ENCODE measurements at regions not wholly inside any gene's neighbourhood (a gene's known extent, or its start where the extent isn't known, plus 50 kb on each side); places are given as distances from the start of the nearest gene placed in this dataset.
A peak's percentile ranks its signal among the peaks of the same experiment; 100 is the strongest.

DNA sequence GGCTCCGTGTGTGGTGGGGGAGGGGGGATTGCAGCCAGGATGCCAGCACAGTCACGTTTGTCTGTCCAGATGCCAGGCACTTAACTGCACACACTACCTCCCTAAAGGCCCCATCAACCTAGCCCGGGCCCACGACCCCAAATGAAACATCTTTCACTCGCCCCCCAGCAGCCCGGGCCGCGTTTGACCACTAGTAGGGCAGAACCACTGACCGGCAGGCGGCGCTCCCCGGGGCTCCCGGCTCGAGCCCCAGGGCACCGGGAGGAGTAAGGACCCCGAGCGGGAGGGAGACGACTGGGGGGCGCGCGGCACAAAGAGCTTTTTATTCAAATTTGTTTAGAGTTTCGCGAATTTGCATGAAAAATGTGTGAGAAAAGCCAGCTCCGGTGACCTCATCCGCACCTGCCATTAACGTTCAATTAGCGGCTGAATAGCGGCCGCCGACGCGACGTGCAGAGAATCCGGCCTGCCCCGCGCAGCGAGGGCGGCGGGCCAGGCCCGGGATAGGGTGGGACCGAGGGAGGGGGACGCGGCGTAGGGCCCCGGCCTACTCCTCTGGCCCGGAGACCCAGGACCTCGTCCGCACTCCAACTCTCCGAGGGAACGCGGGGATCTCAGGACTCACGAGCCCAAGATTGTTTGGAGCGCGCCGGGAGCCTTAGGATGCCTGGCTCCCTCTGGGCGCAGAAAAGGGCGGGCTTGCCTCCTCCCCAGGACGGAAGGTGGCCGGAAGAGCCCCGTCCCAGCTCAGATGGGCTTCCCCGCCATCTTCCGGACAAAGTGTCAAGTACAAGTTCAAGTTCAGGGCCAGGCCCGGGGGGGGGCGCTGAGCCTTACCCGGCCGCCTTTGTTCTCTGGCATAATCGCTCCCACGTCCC, 64.9 kb upstream of the POLG start:
- H3K9me3 ChIP-seq (ENCODE audit: control insufficient read depth in 1 of 2, low read length in 2 of 2) = no peaks in the 10 kb centered on the region
- H3K4me3 ChIP-seq (ENCODE audit: low read depth in 1 of 2, low read length in 2 of 2) = peak overlapping the region; percentile 55 to 56
- no peaks in the 10 kb centered on the region for H3K36me3 ChIP-seq (ENCODE audit: control insufficient read depth in 1 of 2, insufficient read depth in 2 of 2, low read length in 2 of 2)
- no peak overlapping the region for H3K27ac ChIP-seq (ENCODE audit: low read depth, low read length)
- peaks cover 3% of the 10 kb centered on the region in 2 donors for H3K4me1 ChIP-seq (ENCODE audit: control insufficient read depth in 1 of 2, insufficient read depth in 2 of 2, low read length in 2 of 2)
- peaks cover 66 to 72% of the 10 kb centered on the region in 2 donors for H3K27me3 ChIP-seq (ENCODE audit: control insufficient read depth in 1 of 2, insufficient read depth in 2 of 2, low read length in 2 of 2)
- H3K9ac ChIP-seq (ENCODE audit: low read depth in 1 of 2, low read length in 2 of 2) = peak overlapping the region in 1 of 2 donors; percentile 16

GRCh38 chr15:89398896-89399237, 64.2 kb upstream of the POLG start:
- Histone ChIP-seq H3K4me3 (ENCODE audit: low read depth in 1 of 2, low read length in 2 of 2) (no peak overlapping the region), H3K9me3 (ENCODE audit: control insufficient read depth in 1 of 2, low read length in 2 of 2) (no peaks in the 10 kb centered on the region), H3K27me3 (ENCODE audit: control insufficient read depth in 1 of 2, insufficient read depth in 2 of 2, low read length in 2 of 2) (peaks cover 64 to 69% of the 10 kb centered on the region in 2 donors), H3K9ac (ENCODE audit: low read depth in 1 of 2, low read length in 2 of 2) (no peak overlapping the region), H3K4me1 (ENCODE audit: control insufficient read depth in 1 of 2, insufficient read depth in 2 of 2, low read length in 2 of 2) (peaks cover 3% of the 10 kb centered on the region in 2 donors), H3K36me3 (ENCODE audit: control insufficient read depth in 1 of 2, insufficient read depth in 2 of 2, low read length in 2 of 2) (no peaks in the 10 kb centered on the region), H3K27ac (ENCODE audit: low read depth, low read length) (no peak overlapping the region)

GRCh38 chr15:89397653-89398023, 63.0 kb upstream of the POLG start:
- Histone ChIP-seq H3K9me3 (ENCODE audit: control insufficient read depth in 1 of 2, low read length in 2 of 2) (no peaks in the 10 kb centered on the region), H3K27ac (ENCODE audit: low read depth, low read length) (no peak overlapping the region), H3K9ac (ENCODE audit: low read depth in 1 of 2, low read length in 2 of 2) (no peak overlapping the region), H3K4me1 (ENCODE audit: control insufficient read depth in 1 of 2, insufficient read depth in 2 of 2, low read length in 2 of 2) (peaks cover 3% of the 10 kb centered on the region in 2 donors), H3K27me3 (ENCODE audit: control insufficient read depth in 1 of 2, insufficient read depth in 2 of 2, low read length in 2 of 2) (peaks cover 57 to 59% of the 10 kb centered on the region in 2 donors), H3K36me3 (ENCODE audit: control insufficient read depth in 1 of 2, insufficient read depth in 2 of 2, low read length in 2 of 2) (no peaks in the 10 kb centered on the region), H3K4me3 (ENCODE audit: low read depth in 1 of 2, low read length in 2 of 2) (no peak overlapping the region)

- H3K27me3 ChIP-seq (ENCODE audit: control insufficient read depth in 1 of 2, insufficient read depth in 2 of 2, low read length in 2 of 2) = peaks cover 51 to 52% of the 10 kb centered on the region in 2 donors
- H3K9me3 ChIP-seq (ENCODE audit: control insufficient read depth in 1 of 2, low read length in 2 of 2) = no peaks in the 10 kb centered on the region
- H3K27ac ChIP-seq (ENCODE audit: low read depth, low read length) = no peak overlapping the region
- H3K9ac ChIP-seq (ENCODE audit: low read depth in 1 of 2, low read length in 2 of 2) = no peak overlapping the region
- H3K4me3 ChIP-seq (ENCODE audit: low read depth in 1 of 2, low read length in 2 of 2) = no peak overlapping the region
- H3K36me3 ChIP-seq (ENCODE audit: control insufficient read depth in 1 of 2, insufficient read depth in 2 of 2, low read length in 2 of 2) = no peaks in the 10 kb centered on the region
- H3K4me1 ChIP-seq (ENCODE audit: control insufficient read depth in 1 of 2, insufficient read depth in 2 of 2, low read length in 2 of 2) = peaks cover 3% of the 10 kb centered on the region in 2 donors
Observed at GRCh38 chr15:89396723-89397652, 62.4 kb upstream of the POLG start.

GRCh38 chr15:89395996-89396395, 61.4 kb upstream of the POLG start:
- no peaks in the 10 kb centered on the region for H3K36me3 ChIP-seq (ENCODE audit: control insufficient read depth in 1 of 2, insufficient read depth in 2 of 2, low read length in 2 of 2)
- no peaks in the 10 kb centered on the region for H3K9me3 ChIP-seq (ENCODE audit: control insufficient read depth in 1 of 2, low read length in 2 of 2)
- H3K4me3 ChIP-seq (ENCODE audit: low read depth in 1 of 2, low read length in 2 of 2) = no peak overlapping the region
- no peak overlapping the region for H3K9ac ChIP-seq (ENCODE audit: low read depth in 1 of 2, low read length in 2 of 2)
- H3K27me3 ChIP-seq (ENCODE audit: control insufficient read depth in 1 of 2, insufficient read depth in 2 of 2, low read length in 2 of 2) = peaks cover 41 to 49% of the 10 kb centered on the region in 2 donors
- H3K27ac ChIP-seq (ENCODE audit: low read depth, low read length) = no peak overlapping the region
- peaks cover 3% of the 10 kb centered on the region in 2 donors for H3K4me1 ChIP-seq (ENCODE audit: control insufficient read depth in 1 of 2, insufficient read depth in 2 of 2, low read length in 2 of 2)

GRCh38 chr15:89395461-89395871, 60.8 kb upstream of the POLG start:
- no peak overlapping the region for H3K4me3 ChIP-seq (ENCODE audit: low read depth in 1 of 2, low read length in 2 of 2)
- H3K9ac ChIP-seq (ENCODE audit: low read depth in 1 of 2, low read length in 2 of 2) = no peak overlapping the region
- peaks cover 35 to 43% of the 10 kb centered on the region in 2 donors for H3K27me3 ChIP-seq (ENCODE audit: control insufficient read depth in 1 of 2, insufficient read depth in 2 of 2, low read length in 2 of 2)
- no peaks in the 10 kb centered on the region for H3K36me3 ChIP-seq (ENCODE audit: control insufficient read depth in 1 of 2, insufficient read depth in 2 of 2, low read length in 2 of 2)
- H3K27ac ChIP-seq (ENCODE audit: low read depth, low read length) = no peak overlapping the region
- no peaks in the 10 kb centered on the region for H3K9me3 ChIP-seq (ENCODE audit: control insufficient read depth in 1 of 2, low read length in 2 of 2)
- H3K4me1 ChIP-seq (ENCODE audit: control insufficient read depth in 1 of 2, insufficient read depth in 2 of 2, low read length in 2 of 2) = peaks cover 3% of the 10 kb centered on the region in 2 donors

DNA sequence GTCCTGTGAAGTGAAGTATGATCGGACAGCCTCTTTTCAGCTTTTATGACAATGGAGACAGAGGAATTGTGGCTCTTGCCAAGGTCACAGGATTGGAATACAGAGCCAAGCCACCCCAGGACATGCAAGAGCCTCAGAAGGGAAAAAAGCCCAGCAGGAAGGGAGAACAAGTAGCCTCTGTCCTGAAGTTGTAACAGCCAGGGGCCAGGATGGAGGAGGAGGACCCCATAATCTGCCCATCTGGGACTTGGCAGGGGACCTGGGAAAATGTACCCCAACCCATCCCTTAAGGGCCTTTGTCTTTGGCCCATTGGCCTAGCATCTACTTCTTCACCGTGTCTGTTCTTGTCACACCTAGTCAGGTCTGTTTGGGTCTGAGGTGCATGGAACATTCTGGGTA, 60.4 kb upstream of the POLG start:
- peaks cover 33 to 40% of the 10 kb centered on the region in 2 donors for H3K27me3 ChIP-seq (ENCODE audit: control insufficient read depth in 1 of 2, insufficient read depth in 2 of 2, low read length in 2 of 2)

DNA sequence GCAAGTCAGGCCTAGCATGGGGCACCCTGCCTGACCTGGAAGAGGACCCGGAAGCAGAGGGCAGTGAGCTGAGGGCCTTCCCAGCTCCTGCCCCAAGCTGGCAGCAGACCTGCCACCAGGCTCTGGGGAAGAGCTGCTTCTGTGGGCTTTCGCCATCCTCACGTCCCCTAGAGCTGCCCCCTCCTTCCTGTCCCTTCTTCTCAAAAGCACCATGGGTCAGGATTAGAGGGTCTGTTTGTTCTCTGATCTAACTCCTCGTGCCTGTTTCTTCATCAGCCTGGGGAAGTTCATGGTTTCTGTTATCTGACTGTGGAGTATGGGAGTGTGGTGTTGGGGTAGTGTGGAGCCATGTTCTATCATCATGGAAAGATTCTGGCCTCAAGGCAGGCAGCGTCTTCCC, 58.4 kb upstream of the POLG start:
- Histone ChIP-seq H3K4me1 (ENCODE audit: control insufficient read depth in 1 of 2, insufficient read depth in 2 of 2, low read length in 2 of 2) (no peaks in the 10 kb centered on the region), H3K27ac (ENCODE audit: low read depth, low read length) (no peak overlapping the region), H3K27me3 (ENCODE audit: control insufficient read depth in 1 of 2, insufficient read depth in 2 of 2, low read length in 2 of 2) (peaks cover 14 to 30% of the 10 kb centered on the region in 2 donors), H3K9me3 (ENCODE audit: control insufficient read depth in 1 of 2, low read length in 2 of 2) (no peaks in the 10 kb centered on the region), H3K36me3 (ENCODE audit: control insufficient read depth in 1 of 2, insufficient read depth in 2 of 2, low read length in 2 of 2) (no peaks in the 10 kb centered on the region), H3K9ac (ENCODE audit: low read depth in 1 of 2, low read length in 2 of 2) (no peak overlapping the region), H3K4me3 (ENCODE audit: low read depth in 1 of 2, low read length in 2 of 2) (no peak overlapping the region)

More for the DNA sequence above, 60.4 kb upstream of the POLG start:
- Histone ChIP-seq H3K27ac (ENCODE audit: low read depth, low read length) (no peak overlapping the region), H3K4me3 (ENCODE audit: low read depth in 1 of 2, low read length in 2 of 2) (no peak overlapping the region), H3K36me3 (ENCODE audit: control insufficient read depth in 1 of 2, insufficient read depth in 2 of 2, low read length in 2 of 2) (no peaks in the 10 kb centered on the region), H3K9me3 (ENCODE audit: control insufficient read depth in 1 of 2, low read length in 2 of 2) (no peaks in the 10 kb centered on the region), H3K9ac (ENCODE audit: low read depth in 1 of 2, low read length in 2 of 2) (no peak overlapping the region), H3K4me1 (ENCODE audit: control insufficient read depth in 1 of 2, insufficient read depth in 2 of 2, low read length in 2 of 2) (peaks cover 3% of the 10 kb centered on the region in 2 donors)

DNA sequence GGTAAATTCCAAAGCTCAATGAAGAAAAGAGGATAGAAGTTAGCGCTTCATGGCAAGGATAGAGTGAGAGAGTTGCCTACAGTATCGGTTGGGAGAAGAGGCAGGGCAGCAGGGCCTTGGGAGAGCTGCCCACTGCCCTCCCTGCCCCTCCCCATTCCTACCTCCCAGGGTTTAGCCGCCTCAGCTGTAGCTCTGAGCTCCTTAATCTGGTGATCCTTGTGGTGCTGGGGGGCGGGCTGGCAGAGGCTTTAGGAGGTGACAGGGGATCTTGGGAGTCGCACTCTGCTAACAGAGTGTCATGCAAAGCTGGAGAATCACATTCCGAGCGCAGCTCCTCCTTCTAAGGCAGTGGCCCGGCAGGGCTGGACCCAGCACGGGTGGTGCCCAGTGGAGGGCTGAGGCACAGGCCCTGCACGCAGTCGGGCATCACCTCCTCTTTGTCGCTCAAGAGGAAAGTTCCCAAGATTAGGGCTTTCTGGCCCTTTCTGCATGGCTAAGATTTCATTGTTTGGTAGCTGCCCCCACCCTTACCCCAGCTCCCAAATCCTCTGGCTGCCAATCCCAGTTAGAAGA, 57.1 kb upstream of the POLG start:
- no peaks in the 10 kb centered on the region for H3K9me3 ChIP-seq (ENCODE audit: control insufficient read depth in 1 of 2, low read length in 2 of 2)
- no peak overlapping the region for H3K27ac ChIP-seq (ENCODE audit: low read depth, low read length)
- H3K4me3 ChIP-seq (ENCODE audit: low read depth in 1 of 2, low read length in 2 of 2) = no peak overlapping the region
- H3K36me3 ChIP-seq (ENCODE audit: control insufficient read depth in 1 of 2, insufficient read depth in 2 of 2, low read length in 2 of 2) = no peaks in the 10 kb centered on the region
- H3K9ac ChIP-seq (ENCODE audit: low read depth in 1 of 2, low read length in 2 of 2) = no peak overlapping the region
- H3K27me3 ChIP-seq (ENCODE audit: control insufficient read depth in 1 of 2, insufficient read depth in 2 of 2, low read length in 2 of 2) = peaks cover 12 to 17% of the 10 kb centered on the region in 2 donors
- no peaks in the 10 kb centered on the region for H3K4me1 ChIP-seq (ENCODE audit: control insufficient read depth in 1 of 2, insufficient read depth in 2 of 2, low read length in 2 of 2)
